Psoas muscle (tissue), 7 donors: ENCODE measurements at regions not wholly inside any gene's neighbourhood (a gene's known extent, or its start where the extent isn't known, plus 50 kb on each side); places are given as distances from the start of the nearest gene placed in this dataset.

Experiments
- ATAC-seq, 4 donors: fragments of 200-7000 bp; cut with Tn5 transposase; one replicate each; pipeline ENCODE4 v1.9.1; 2020; ENCODE audit warnings: moderate library complexity in 3 of 4, mild to moderate bottlenecking in 2 of 4
- DNase-seq, 2 donors: peaks; one replicate each; pipeline ENCODE4 v3.0.0-alpha.2; 2020
- H3K27ac ChIP-seq: fragments of 200-600 bp; one replicate; pipeline ENCODE4 v1.8.0; 2022
- H3K27me3 ChIP-seq, 3 donors: fragments of 200-600 bp in 1 of 3; one replicate each; pipeline versions ENCODE4 v1.6.1 to v1.8.0; 2013 to 2022; ENCODE audit warnings: low read length in 2 of 3, mild to moderate bottlenecking in 2 of 3, moderate library complexity in 1 of 3; ENCODE audit not compliant: insufficient read depth in 3 of 3
- H3K36me3 ChIP-seq, 2 donors: fragments of 200-600 bp in 1 of 2; one replicate each; pipeline versions ENCODE4 v1.6.1 to v1.8.0; 2013 to 2022; ENCODE audit warnings: low read depth in 1 of 2, mild to moderate bottlenecking in 1 of 2, moderate library complexity in 1 of 2; ENCODE audit not compliant: insufficient read depth in 1 of 2
- H3K4me1 ChIP-seq: fragments of 200-600 bp; one replicate; pipeline ENCODE4 v1.8.0; 2022
- H3K4me3 ChIP-seq: fragments of 200-600 bp; one replicate; pipeline ENCODE4 v1.8.0; 2022; ENCODE audit warnings: mild to moderate bottlenecking
- H3K9me3 ChIP-seq: fragments of 200-600 bp; one replicate; pipeline ENCODE4 v1.8.0; 2022
- WGBS, 3 donors: extraction: QIAGEN DNeasy Blood & Tissue Kit; methylation state at CpG; one replicate each; pipeline versions ENCODE4 v1.1.6 to v1.1.7; 2013; 5-methylcytosine and 5-hydroxymethylcytosine counted together
- intact Hi-C, 2 donors: fragments of 100-400 bp; cut with DNase I; formaldehyde crosslinking; loops; one replicate each; pipeline versions ENCODE4 v1.11.0 to v1.14.2; 2022
- TF ChIP-seq, protein P1 (sequence below): fragments of 200-600 bp; IDR thresholded peaks from one replicate; pipeline ENCODE4 v1.8.0; 2022; ENCODE audit warnings: antibody characterized with exemption
- donor health status: healthy with polysubstance abuse.
- donor health status: DM: no; HTN: no; CAD: no; lungs with moderate emphysema.
- donor health status: Bipolar disorder and iron deficiency.
- donor health status: healthy.
- donor health status: DM: yes; HTN: yes; CAD: no.
- donor health status: DM: no; HTN: no; CAD: no.
- donor health status: DM: yes; HTN: yes; CAD: no.

DNA sequence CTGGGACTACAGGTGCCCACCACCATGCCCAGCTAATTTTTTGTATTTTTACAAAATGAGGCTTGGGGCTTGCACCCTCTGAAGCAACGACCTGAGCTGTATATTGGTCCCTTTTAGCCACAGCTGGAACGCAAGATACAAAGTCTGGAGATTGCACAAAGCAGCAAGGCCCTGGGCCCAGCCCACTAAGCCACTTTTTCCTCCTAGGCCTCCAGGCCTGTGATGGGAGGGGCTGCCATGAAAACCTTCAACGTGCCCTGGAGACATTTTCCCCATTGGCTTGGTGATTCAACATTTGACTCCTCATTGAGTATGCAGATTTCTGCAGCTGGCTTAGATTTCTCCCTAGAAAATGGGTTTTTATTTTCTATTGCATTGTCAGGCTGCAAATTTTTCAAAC, 69.2 kb downstream of the CYB561 start:
- DNase-seq (no peak), ATAC-seq (no peak)
- Histone ChIP-seq H3K4me3 (no peak overlapping the region), H3K9me3 (no peaks in the 10 kb centered on the region), H3K27me3 (peaks cover 0 to 3% (median 0%) of the 10 kb centered on the region in 3 donors), H3K4me1 (no peaks in the 10 kb centered on the region), H3K27ac (no peak overlapping the region), H3K36me3 (peaks cover 0 to 9% of the 10 kb centered on the region in 2 donors)
- TF ChIP-seq, protein P1, sequence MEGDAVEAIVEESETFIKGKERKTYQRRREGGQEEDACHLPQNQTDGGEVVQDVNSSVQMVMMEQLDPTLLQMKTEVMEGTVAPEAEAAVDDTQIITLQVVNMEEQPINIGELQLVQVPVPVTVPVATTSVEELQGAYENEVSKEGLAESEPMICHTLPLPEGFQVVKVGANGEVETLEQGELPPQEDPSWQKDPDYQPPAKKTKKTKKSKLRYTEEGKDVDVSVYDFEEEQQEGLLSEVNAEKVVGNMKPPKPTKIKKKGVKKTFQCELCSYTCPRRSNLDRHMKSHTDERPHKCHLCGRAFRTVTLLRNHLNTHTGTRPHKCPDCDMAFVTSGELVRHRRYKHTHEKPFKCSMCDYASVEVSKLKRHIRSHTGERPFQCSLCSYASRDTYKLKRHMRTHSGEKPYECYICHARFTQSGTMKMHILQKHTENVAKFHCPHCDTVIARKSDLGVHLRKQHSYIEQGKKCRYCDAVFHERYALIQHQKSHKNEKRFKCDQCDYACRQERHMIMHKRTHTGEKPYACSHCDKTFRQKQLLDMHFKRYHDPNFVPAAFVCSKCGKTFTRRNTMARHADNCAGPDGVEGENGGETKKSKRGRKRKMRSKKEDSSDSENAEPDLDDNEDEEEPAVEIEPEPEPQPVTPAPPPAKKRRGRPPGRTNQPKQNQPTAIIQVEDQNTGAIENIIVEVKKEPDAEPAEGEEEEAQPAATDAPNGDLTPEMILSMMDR = no peak
- intact Hi-C loops = no loop called here
- 79 to 96% (median 91%) methylated on average over 3 of the region's 3 CpGs for WGBS, 3 donors

DNA sequence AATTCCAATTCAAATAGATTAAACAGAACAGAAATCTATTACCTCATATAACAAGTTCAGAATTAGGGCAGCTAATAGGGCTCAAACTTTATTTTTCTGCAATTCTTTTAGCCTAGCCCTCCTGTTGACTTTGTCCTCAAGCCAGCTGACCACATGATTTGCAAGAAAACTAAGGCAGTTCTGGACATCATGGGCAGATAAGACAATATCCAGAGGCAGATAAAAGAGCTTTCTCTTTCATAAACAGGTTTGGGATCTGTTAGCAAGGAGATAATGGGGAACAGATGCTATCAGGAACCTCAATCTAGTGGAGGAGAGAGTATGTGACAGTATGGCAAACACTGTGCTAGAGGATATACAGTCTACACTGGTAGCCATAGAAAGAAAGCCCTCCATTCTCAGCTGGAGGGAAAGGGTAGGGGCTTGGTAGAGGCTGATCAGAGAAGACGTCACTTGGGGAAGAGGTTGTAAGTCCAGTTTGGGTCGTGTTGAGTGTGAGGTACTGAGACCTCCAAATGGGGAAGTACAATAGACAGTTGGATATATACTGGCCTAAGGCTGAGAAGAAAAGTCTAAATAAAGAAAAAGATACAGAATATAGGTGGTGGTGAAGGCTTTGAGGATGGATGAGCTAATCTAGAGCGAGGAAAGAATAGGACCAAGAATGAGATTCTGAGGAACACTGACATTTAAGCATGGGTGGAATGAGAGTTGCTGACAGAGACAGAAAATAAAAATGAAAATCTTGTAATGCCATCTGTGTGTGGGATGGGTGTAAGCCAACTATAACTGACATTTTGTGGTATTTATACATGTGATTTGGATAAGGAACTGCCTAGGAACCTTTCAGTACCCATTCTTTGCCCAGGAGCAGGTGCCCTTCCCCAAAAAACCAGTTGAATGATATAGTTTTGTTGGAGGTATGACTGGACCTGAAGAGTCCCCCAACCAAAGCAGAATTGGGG, 67.4 kb downstream of the CYB561 start:
- DNase-seq (no peak), ATAC-seq (no peak)
- intact Hi-C loops = no loop called here
- Histone ChIP-seq H3K27me3 (peaks cover 0 to 3% (median 0%) of the 10 kb centered on the region in 3 donors), H3K27ac (no peak overlapping the region), H3K9me3 (no peaks in the 10 kb centered on the region), H3K4me1 (no peaks in the 10 kb centered on the region), H3K36me3 (peaks cover 0 to 9% of the 10 kb centered on the region in 2 donors), H3K4me3 (no peak overlapping the region)
- TF ChIP-seq, protein P1 = no peak
- 64 to 93% (median 65%) methylated on average over 3 of the region's 3 CpGs for WGBS, 3 donors

DNA sequence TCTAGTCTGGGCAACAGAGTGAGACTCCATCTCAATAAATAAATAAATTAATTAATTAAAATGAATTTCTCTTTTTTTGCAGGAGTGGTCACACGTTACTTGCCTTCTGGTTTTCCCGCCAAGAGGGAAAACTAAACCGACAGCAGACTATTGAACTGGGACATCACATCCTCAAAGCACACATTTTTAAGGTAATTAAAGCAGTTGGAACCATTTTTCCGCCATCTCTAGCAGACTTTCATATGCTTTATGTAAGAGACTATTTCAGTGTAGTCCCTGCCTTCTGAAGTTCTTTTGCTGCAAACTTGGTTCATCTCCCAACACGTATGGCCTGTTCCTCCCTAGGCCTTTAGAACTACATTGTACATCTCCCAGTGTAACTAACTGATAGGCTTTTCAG, 66.5 kb downstream of the CYB561 start:
- TF ChIP-seq, protein P1 = no peak
- Histone ChIP-seq H3K27ac (no peak overlapping the region), H3K36me3 (peaks cover 0 to 9% of the 10 kb centered on the region in 2 donors), H3K27me3 (peaks cover 0 to 3% (median 0%) of the 10 kb centered on the region in 3 donors), H3K9me3 (no peaks in the 10 kb centered on the region), H3K4me1 (no peaks in the 10 kb centered on the region), H3K4me3 (no peak overlapping the region)
- 76 to 91% (median 79%) methylated on average over 5 of the region's 5 CpGs for WGBS, 3 donors
- no peak for ATAC-seq
- no peak for DNase-seq
- intact Hi-C loops = no loop called here

DNA sequence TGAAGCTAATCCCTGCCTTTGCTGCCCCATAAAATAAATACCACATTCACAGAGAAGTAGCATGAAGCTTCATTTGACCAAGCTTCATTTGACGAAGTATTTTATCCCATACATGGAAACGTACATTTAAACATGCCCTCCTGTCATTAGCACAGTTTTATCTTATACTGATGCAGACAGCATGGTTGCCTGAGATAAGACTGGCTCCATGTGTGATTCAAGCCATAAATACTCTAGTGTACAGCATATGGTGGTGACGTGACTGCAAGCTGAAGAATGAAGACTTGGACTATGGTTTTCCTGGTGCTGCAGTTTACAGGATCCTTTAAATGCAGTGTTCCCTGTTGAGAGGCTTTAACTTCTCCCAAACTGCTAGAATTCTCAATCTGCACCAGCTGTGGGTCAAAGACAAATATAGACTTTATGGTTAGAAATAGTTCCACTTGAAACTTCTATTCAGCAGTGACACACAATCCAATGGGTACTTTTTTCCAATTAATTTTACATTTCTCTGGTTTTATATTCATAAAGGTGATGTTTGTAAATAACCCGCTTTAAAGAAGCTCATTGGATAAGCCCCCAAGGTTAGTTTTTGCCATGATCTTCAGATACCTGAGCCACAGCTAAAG, 64.9 kb downstream of the CYB561 start:
- Histone ChIP-seq H3K36me3 (peaks cover 0 to 9% of the 10 kb centered on the region in 2 donors), H3K27ac (no peak overlapping the region), H3K27me3 (no peaks in the 10 kb centered on the region), H3K4me3 (no peak overlapping the region), H3K4me1 (no peaks in the 10 kb centered on the region), H3K9me3 (no peaks in the 10 kb centered on the region)
- no peak for DNase-seq
- intact Hi-C loops = no loop called here
- ATAC-seq = no peak
- 85 to 89% (median 89%) methylated on average over 4 of the region's 4 CpGs for WGBS, 3 donors
- TF ChIP-seq, protein P1 = no peak
